Heart right ventricle (tissue), 16 donors: ENCODE measurements at regions not wholly inside any gene's neighbourhood (a gene's known extent, or its start where the extent isn't known, plus 50 kb on each side); places are given as distances from the start of the nearest gene placed in this dataset.

Source experiments
- ATAC-seq, 8 donors: fragments of 200-7000 bp; cut with Tn5 transposase; one replicate each; pipeline ENCODE4 v1.9.1; 2020; ENCODE audit warnings: mild to moderate bottlenecking in 8 of 8, moderate library complexity in 8 of 8, moderate number of reproducible peaks in 1 of 8
- DNase-seq, 2 donors: peaks; one replicate each; pipeline ENCODE4 v3.0.0-alpha.2; 2020
- H3K27ac ChIP-seq, 10 donors: fragments of 200-600 bp; sonication (generic) in 2 of 10; one replicate each; pipeline versions ENCODE4 v1.5.0 to v1.8.0; 2020 to 2022; ENCODE audit warnings: mild to moderate bottlenecking in 3 of 10
- H3K27me3 ChIP-seq, 7 donors: fragments of 200-600 bp; one replicate each; pipeline ENCODE4 v1.8.0; 2021 to 2022; ENCODE audit warnings: mild to moderate bottlenecking in 2 of 7
- H3K36me3 ChIP-seq, 9 donors: fragments of 200-600 bp; sonication (generic) in 1 of 9; one replicate each; pipeline versions ENCODE4 v1.5.0 to v1.8.0; 2020 to 2022; ENCODE audit warnings: mild to moderate bottlenecking in 2 of 9
- H3K4me1 ChIP-seq, 9 donors: fragments of 200-600 bp; sonication (generic) in 1 of 9; one replicate each; pipeline versions ENCODE4 v1.5.0 to v1.8.0; 2020 to 2022; ENCODE audit warnings: mild to moderate bottlenecking in 4 of 9
- H3K4me3 ChIP-seq, 10 donors: fragments of 200-600 bp; sonication (generic) in 2 of 10; one replicate each; pipeline versions ENCODE4 v1.5.0 to v1.8.0; 2020 to 2022; ENCODE audit warnings: mild to moderate bottlenecking in 7 of 10, moderate library complexity in 2 of 10
- H3K9me3 ChIP-seq, 11 donors: fragments of 200-600 bp in 10 of 11; sonication (generic) in 2 of 11; one replicate each; pipeline versions ENCODE4 v1.5.0 to v1.8.0; 2013 to 2022; ENCODE audit warnings: mild to moderate bottlenecking in 2 of 11, control low read depth in 1 of 11, moderate library complexity in 1 of 11
- WGBS, 2 donors: extraction: QIAGEN DNeasy Blood & Tissue Kit; methylation state at CpG; one replicate each; pipeline ENCODE4 v1.1.7; 2013; ENCODE audit warnings: inconsistent platforms in 1 of 2; 5-methylcytosine and 5-hydroxymethylcytosine counted together
- intact Hi-C, 10 donors: fragments of 100-400 bp; cut with DNase I; formaldehyde crosslinking; loops; one replicate each; pipeline versions ENCODE4 v1.11.1 to v1.14.2; 2022
- TF ChIP-seq, protein P1 (sequence below), 9 donors: fragments of 200-600 bp; sonication (generic) in 2 of 9; IDR thresholded peaks; one replicate each; pipeline versions ENCODE4 v1.5.0 to v1.8.0; 2021 to 2022; ENCODE audit warnings: antibody characterized with exemption in 9 of 9, mild to moderate bottlenecking in 5 of 9, moderate library complexity in 1 of 9
- donor health status: Arrhythmogenic right ventricular cardiomyopathy.
- donor health status: ischemic (EF 13 %, LVEDD 7.1; RV severe dilation, severe dysfunction).
- donor health status: healthy with polysubstance abuse.
- donor health status: DM: no; HTN: yes; CAD: no.
- donor health status: DM: no; HTN: no; CAD: no.
- donor health status: ischemic (EF 25% LVEDD 6.9; RV normal size, moderate dysfunction).
- donor health status: ischemic (EF 25% LVEDD 5.7; RV mildly dilated, moderate dysfunction).
- donor health status: healthy.
- donor health status: DM: yes; HTN: yes; CAD: no.
- donor health status: Ischemic cardiomyopathy.
- donor health status: ischemic (EF 35%, LVEDD 5.7; RV mildly dilated, moderate dysfunction).
- donor health status: nonischemic (EF 11% LVEDD 7.7; RV severe dilation, severe dysfunction).
- donor health status: DM: yes; HTN: yes; CAD: no.
- donor health status: PGD.
- donor health status: ischemic (EF 29% LVEDD 5.4; RV normal size, mild dysfunction).
- donor health status: nonischemic (EF 23%, LVEDD 6.1; RV moderate dilation, normal function).

DNA sequence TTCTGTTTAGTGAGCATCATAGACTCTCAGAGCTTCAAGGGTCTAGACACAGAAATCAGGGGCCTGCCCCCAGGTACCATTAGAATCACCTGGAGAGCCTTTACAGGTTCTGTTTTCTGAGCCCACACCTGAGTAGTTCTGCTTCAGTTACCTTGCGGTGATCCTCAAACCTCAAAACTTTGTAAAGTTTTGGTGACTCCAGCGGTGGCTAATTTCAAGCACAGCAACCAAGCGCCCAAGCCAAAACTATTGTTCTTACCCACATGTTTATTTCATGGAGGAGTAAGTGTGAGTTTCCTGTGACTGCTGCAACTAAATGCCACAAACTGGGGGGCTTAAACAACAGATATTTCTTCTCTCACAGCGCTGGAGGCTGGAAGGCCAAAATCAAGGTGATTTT is 108.9 kb downstream of the FOXD1 start:
- TF ChIP-seq, protein P1, sequence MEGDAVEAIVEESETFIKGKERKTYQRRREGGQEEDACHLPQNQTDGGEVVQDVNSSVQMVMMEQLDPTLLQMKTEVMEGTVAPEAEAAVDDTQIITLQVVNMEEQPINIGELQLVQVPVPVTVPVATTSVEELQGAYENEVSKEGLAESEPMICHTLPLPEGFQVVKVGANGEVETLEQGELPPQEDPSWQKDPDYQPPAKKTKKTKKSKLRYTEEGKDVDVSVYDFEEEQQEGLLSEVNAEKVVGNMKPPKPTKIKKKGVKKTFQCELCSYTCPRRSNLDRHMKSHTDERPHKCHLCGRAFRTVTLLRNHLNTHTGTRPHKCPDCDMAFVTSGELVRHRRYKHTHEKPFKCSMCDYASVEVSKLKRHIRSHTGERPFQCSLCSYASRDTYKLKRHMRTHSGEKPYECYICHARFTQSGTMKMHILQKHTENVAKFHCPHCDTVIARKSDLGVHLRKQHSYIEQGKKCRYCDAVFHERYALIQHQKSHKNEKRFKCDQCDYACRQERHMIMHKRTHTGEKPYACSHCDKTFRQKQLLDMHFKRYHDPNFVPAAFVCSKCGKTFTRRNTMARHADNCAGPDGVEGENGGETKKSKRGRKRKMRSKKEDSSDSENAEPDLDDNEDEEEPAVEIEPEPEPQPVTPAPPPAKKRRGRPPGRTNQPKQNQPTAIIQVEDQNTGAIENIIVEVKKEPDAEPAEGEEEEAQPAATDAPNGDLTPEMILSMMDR (IDR thresholded peaks at IDR 0.05): no peak
- no peak for ATAC-seq

DNA sequence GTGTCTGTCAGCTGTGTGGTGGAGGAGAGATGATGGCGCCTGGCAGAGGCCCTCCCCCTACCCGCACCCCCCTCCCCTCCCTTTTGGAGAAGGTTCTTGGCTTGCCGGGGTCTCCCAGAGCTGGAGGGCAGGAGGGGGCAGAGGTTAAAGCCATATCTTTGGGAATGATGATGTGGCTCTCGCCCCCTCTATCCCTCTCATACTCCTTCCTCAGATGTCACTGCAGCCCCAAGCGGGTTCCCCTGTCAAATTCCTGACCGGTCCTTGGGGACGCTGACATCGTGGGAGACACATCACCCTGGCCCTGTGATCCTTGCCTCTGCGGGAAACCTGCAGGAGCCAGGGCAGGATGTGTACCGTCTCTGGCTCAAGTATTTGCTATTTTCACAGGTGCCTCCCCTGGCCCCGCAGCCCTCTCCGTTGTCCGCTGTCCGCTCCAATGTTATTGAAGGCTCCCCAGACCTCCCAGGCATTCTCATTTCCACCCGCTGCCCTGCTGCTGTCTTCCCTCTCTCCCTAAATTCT is 109.5 kb downstream of the FOXD1 start:
- Histone ChIP-seq H3K36me3 (no peaks in the 10 kb centered on the region), H3K4me3 (no peak overlapping the region), H3K27me3 (peaks cover 0 to 81% (median 67%) of the 10 kb centered on the region in 7 donors), H3K9me3 (peaks cover 0 to 6% (median 0%) of the 10 kb centered on the region in 11 donors), H3K27ac (no peak overlapping the region), H3K4me1 (peaks cover 0 to 7% (median 0%) of the 10 kb centered on the region in 9 donors)
- DNase-seq (no peak), ATAC-seq (no peak)
- TF ChIP-seq, protein P1 (IDR thresholded peaks at IDR 0.05): no peak
- WGBS, 2 donors: 47 to 56% methylated on average over 14 to 15 of the region's 15 CpGs
- intact Hi-C loops: no loop called here

More for the DNA sequence above, 108.9 kb downstream of the FOXD1 start:
- peaks cover 0 to 81% (median 62%) of the 10 kb centered on the region in 7 donors for H3K27me3 ChIP-seq
- WGBS, 2 donors: 90 to 95% methylated on average over 4 of the region's 4 CpGs
- no peak for DNase-seq
- H3K27ac ChIP-seq: no peak overlapping the region
- no peak overlapping the region for H3K4me3 ChIP-seq
- no peaks in the 10 kb centered on the region for H3K36me3 ChIP-seq
- peaks cover 0 to 7% (median 0%) of the 10 kb centered on the region in 9 donors for H3K4me1 ChIP-seq
- H3K9me3 ChIP-seq: peaks cover 0 to 6% (median 0%) of the 10 kb centered on the region in 11 donors
- intact Hi-C loops: no loop called here

DNA sequence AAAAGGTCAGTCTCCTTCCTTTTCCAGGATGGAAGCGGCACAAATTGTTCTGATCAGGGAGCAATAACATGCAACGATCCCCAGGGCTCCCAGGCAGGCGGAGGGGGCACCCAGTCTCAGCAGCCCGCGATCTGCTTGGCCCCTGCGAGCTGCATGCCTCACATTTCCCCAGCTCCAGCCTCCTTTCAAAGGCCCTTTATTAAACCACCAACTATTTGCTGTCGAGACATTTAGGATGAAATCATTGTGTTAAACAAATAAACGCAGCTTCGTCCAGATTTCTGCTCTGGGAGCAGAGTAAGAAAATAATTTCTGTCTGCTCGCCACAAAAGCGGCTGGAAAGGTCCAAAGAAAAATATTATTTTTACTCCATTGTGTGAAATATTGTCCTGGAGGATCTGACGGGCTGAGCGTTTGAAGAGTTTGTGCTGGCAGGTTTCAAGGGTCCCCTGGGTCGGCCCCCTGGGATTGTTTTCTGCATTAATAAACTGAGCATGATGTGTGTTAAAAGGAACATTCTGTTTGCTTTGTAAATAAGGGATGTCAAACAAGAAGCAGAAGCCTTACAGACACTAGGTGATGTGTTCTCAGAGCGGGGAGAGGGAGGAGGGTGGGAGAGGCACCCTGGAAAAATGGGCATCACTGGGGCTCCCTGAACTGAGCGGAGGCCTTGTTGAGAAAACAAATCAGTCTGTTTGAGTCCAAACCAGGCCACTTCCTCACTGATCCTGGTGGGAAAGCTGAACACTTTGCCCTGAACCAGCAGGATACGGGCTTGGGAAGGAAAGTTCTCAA is 110.1 kb downstream of the FOXD1 start:
- WGBS, 2 donors: 46 to 57% methylated on average over 17 of the region's 17 CpGs
- Histone ChIP-seq H3K9me3 (peaks cover 0 to 6% (median 0%) of the 10 kb centered on the region in 11 donors), H3K4me3 (no peak overlapping the region), H3K4me1 (peaks cover 0 to 7% (median 0%) of the 10 kb centered on the region in 9 donors), H3K27ac (no peak overlapping the region), H3K27me3 (peaks cover 0 to 81% (median 71%) of the 10 kb centered on the region in 7 donors), H3K36me3 (no peaks in the 10 kb centered on the region)
- peak in 1 of 8 donors; percentile 9 for ATAC-seq
- intact Hi-C loops: no loop called here
- no peak for DNase-seq
- TF ChIP-seq, protein P1 (IDR thresholded peaks at IDR 0.05): no peak

DNA sequence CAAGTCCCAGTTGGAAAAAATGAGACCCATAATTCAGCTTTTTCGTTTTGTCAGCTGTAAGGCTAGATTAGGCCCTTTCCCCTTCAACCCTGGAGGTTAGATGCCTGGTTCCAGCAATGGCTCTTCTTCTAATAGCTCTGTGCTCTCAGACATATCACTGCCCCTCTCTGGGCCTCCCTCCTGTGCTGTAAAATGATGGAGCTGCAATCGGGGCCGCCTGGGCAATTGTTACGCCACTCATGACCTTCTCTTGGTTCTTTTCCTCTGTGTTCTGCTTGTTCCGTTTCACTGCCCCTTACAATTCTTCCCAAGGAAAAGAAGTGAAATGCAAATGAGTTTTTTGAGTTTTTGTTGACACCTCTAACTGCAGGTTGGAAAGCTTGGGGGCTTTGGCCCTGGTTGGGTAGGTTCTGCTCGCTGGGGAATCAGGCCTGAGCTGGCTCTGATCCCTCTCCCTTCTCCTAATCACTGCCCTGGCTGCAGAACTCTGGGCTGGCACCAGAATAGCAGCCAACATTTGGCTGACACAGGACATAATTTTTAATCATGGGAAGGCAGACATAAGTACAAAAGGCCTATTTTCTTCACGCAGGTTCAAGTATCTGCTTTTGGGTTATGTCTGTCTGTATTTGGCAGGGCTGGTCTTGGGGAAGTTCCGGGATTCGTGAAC is 110.9 kb downstream of the FOXD1 start:
- Histone ChIP-seq H3K9me3 (peaks cover 0 to 6% (median 0%) of the 10 kb centered on the region in 11 donors), H3K27ac (no peak overlapping the region), H3K27me3 (peaks cover 0 to 83% (median 72%) of the 10 kb centered on the region in 7 donors), H3K4me1 (peaks cover 0 to 7% (median 0%) of the 10 kb centered on the region in 9 donors), H3K4me3 (no peak overlapping the region), H3K36me3 (no peaks in the 10 kb centered on the region)
- intact Hi-C loops: no loop called here
- TF ChIP-seq, protein P1 (IDR thresholded peaks at IDR 0.05): no peak
- ATAC-seq: no peak
- no peak for DNase-seq
- 65 to 74% methylated on average over 9 of the region's 9 CpGs for WGBS, 2 donors
